ENCODE measurements at regions not wholly inside any gene's neighbourhood (a gene's known extent, or its start where the extent isn't known, plus 50 kb on each side); places are given as distances from the start of the nearest gene placed in this dataset.

- DNase-seq: no peak
- 31 to 58% methylated on average over 2 of the region's 2 CpGs for WGBS, 2 donors
- H3K36me3 ChIP-seq: no peaks in the 10 kb centered on the region
- intact Hi-C loops (cut with DNase I): no loop called here
- H3K9me3 ChIP-seq: peaks cover 0 to 29% (median 0%) of the 10 kb centered on the region in 11 donors
- no peak overlapping the region for H3K27ac ChIP-seq
- no peak for TF ChIP-seq CTCF (IDR thresholded peaks at IDR 0.05)
- H3K27me3 ChIP-seq: no peaks in the 10 kb centered on the region
- no peaks in the 10 kb centered on the region for H3K4me1 ChIP-seq
- H3K4me3 ChIP-seq: no peak overlapping the region
- ATAC-seq: no peak
Observed at GRCh38 chr4:161121451-161121850, 1042.3 kb downstream of the FSTL5 start.

- no peaks in the 10 kb centered on the region for H3K4me1 ChIP-seq
- 30 to 38% methylated on average over 1 of the region's 1 CpG for WGBS, 2 donors
- H3K27ac ChIP-seq: no peak overlapping the region
- no peaks in the 10 kb centered on the region for H3K27me3 ChIP-seq
- intact Hi-C loops (cut with DNase I): no loop called here
- H3K9me3 ChIP-seq: peaks cover 0 to 4% (median 0%) of the 10 kb centered on the region in 11 donors
- no peak for TF ChIP-seq CTCF (IDR thresholded peaks at IDR 0.05)
- DNase-seq (no peak), ATAC-seq (no peak)
- no peaks in the 10 kb centered on the region for H3K36me3 ChIP-seq
- no peak overlapping the region for H3K4me3 ChIP-seq
Observed at GRCh38 chr4:161101881-161102280, 1061.9 kb downstream of the FSTL5 start.

GRCh38 chr4:161097821-161098220 is 1066.0 kb downstream of the FSTL5 start:
- Histone ChIP-seq H3K4me1 (no peaks in the 10 kb centered on the region), H3K9me3 (no peaks in the 10 kb centered on the region), H3K27ac (no peak overlapping the region), H3K4me3 (no peak overlapping the region), H3K27me3 (no peaks in the 10 kb centered on the region), H3K36me3 (no peaks in the 10 kb centered on the region)
- ATAC-seq (no peak), DNase-seq (no peak)
- intact Hi-C loops (cut with DNase I): no loop called here
- no peak for TF ChIP-seq CTCF (IDR thresholded peaks at IDR 0.05)

GRCh38 chr4:161061046-161061445 is 1102.8 kb downstream of the FSTL5 start:
- Histone ChIP-seq H3K27me3 (no peaks in the 10 kb centered on the region), H3K36me3 (no peaks in the 10 kb centered on the region), H3K27ac (no peak overlapping the region), H3K9me3 (peaks cover 0 to 8% (median 0%) of the 10 kb centered on the region in 11 donors), H3K4me3 (no peak overlapping the region), H3K4me1 (no peaks in the 10 kb centered on the region)
- intact Hi-C loops (cut with DNase I): no loop called here
- DNase-seq: no peak
- TF ChIP-seq CTCF (IDR thresholded peaks at IDR 0.05): no peak
- 33 to 67% methylated on average over 1 of the region's 1 CpG for whole genome bisulfite sequencing, 2 donors
- no peak for ATAC-seq
